ENCODE measurements at regions not wholly inside any gene's neighbourhood (a gene's known extent, or its start where the extent isn't known, plus 50 kb on each side); places are given as distances from the start of the nearest gene placed in this dataset.

GRCh38 chr14:51485733-51486132, 166.0 kb upstream of the FRMD6 start:
- Histone ChIP-seq H3K14ac (ENCODE audit: low read length) (no peak overlapping the region), H2BK120ac (ENCODE audit: insufficient read depth, low read length, poor library complexity) (peak overlapping the region; percentile 1)

GRCh38 chr14:51487848-51488247, 163.9 kb upstream of the FRMD6 start:
- peak; percentile 35 to 69 for DNase-seq
- Histone ChIP-seq H4K91ac (ENCODE audit: low read depth, low read length) (peak overlapping the region; percentile 29), H3K36me3 (ENCODE audit: control insufficient read depth in 1 of 2, insufficient read depth in 2 of 2, low read length in 2 of 2) (no peaks in the 10 kb centered on the region), H3K23ac (ENCODE audit: low read length) (no peak overlapping the region), H3K4ac (ENCODE audit: low read depth, low read length) (peak overlapping the region; percentile 39), H2BK5ac (ENCODE audit: low read depth, low read length, poor library complexity) (no peak overlapping the region), H2BK12ac (ENCODE audit: low read length) (peak overlapping the region; percentile 89), H3K27ac (ENCODE audit: low read depth, low read length) (no peak overlapping the region), H4K8ac (ENCODE audit: low read depth, low read length) (no peak overlapping the region), H3K4me1 (ENCODE audit: control insufficient read depth in 1 of 2, insufficient read depth in 2 of 2, low read length in 2 of 2) (peaks cover 10 to 24% of the 10 kb centered on the region in 2 experiments), H2AK5ac (ENCODE audit: low read length) (peak overlapping the region; percentile 54), H3K27me3 (ENCODE audit: insufficient read depth, low read length) (no peaks in the 10 kb centered on the region), H4K12ac (ENCODE audit: low read depth, low read length) (no peak overlapping the region), H3K9ac (ENCODE audit: low read length) (no peak overlapping the region), H2BK120ac (ENCODE audit: insufficient read depth, low read length, poor library complexity) (peak overlapping the region; percentile 87), H2AFZ (ENCODE audit: insufficient read depth, low read length, poor library complexity) (no peak overlapping the region), H3K18ac (ENCODE audit: low read length) (no peak overlapping the region), H3K14ac (ENCODE audit: low read length) (no peak overlapping the region), H3K79me2 (ENCODE audit: control insufficient read depth, insufficient read depth, low read length, poor library complexity) (peaks cover 1% of the 10 kb centered on the region), H3K4me2 (ENCODE audit: low read length) (no peak overlapping the region), H3K9me3 (ENCODE audit: insufficient read depth, low read depth, low read length) (no peaks in the 10 kb centered on the region), H3K79me1 (ENCODE audit: low read length) (peaks cover 23% of the 10 kb centered on the region), H3K4me3 (ENCODE audit: low read depth, low read length) (no peak overlapping the region)
- no CpG with 5 or more reads among the region's 6 CpGs for WGBS (ENCODE audit: extremely low coverage, insufficient coverage, insufficient read length)

More at GRCh38 chr14:51485733-51486132, 166.0 kb upstream of the FRMD6 start:
- H3K18ac ChIP-seq (ENCODE audit: low read length): no peak overlapping the region
- no peaks in the 10 kb centered on the region for H3K79me2 ChIP-seq (ENCODE audit: control insufficient read depth, insufficient read depth, low read length, poor library complexity)
- no CpG with 5 or more reads among the region's 9 CpGs for WGBS (ENCODE audit: extremely low coverage, insufficient coverage, insufficient read length)
- H2BK5ac ChIP-seq (ENCODE audit: low read depth, low read length, poor library complexity): peak overlapping the region; percentile 44
- H3K23ac ChIP-seq (ENCODE audit: low read length): no peak overlapping the region
- H3K4me3 ChIP-seq (ENCODE audit: low read depth, low read length): no peak overlapping the region
- H2AFZ ChIP-seq (ENCODE audit: insufficient read depth, low read length, poor library complexity): no peak overlapping the region
- H2AK5ac ChIP-seq (ENCODE audit: low read length): no peak overlapping the region
- H3K9ac ChIP-seq (ENCODE audit: low read length): no peak overlapping the region
- H4K8ac ChIP-seq (ENCODE audit: low read depth, low read length): no peak overlapping the region
- no peak for DNase-seq
- H3K4me2 ChIP-seq (ENCODE audit: low read length): no peak overlapping the region
- no peak overlapping the region for H4K12ac ChIP-seq (ENCODE audit: low read depth, low read length)
- peaks cover 19% of the 10 kb centered on the region for H3K79me1 ChIP-seq (ENCODE audit: low read length)
- H3K27me3 ChIP-seq (ENCODE audit: insufficient read depth, low read length): no peaks in the 10 kb centered on the region
- no peaks in the 10 kb centered on the region for H3K36me3 ChIP-seq (ENCODE audit: control insufficient read depth in 1 of 2, insufficient read depth in 2 of 2, low read length in 2 of 2)
- peak overlapping the region; percentile 65 for H3K27ac ChIP-seq (ENCODE audit: low read depth, low read length)
- no peak overlapping the region for H4K91ac ChIP-seq (ENCODE audit: low read depth, low read length)
- no peaks in the 10 kb centered on the region for H3K9me3 ChIP-seq (ENCODE audit: insufficient read depth, low read depth, low read length)
- H3K4me1 ChIP-seq (ENCODE audit: control insufficient read depth in 1 of 2, insufficient read depth in 2 of 2, low read length in 2 of 2): peaks cover 4 to 19% of the 10 kb centered on the region in 2 experiments
- no peak overlapping the region for H3K4ac ChIP-seq (ENCODE audit: low read depth, low read length)
- H2BK12ac ChIP-seq (ENCODE audit: low read length): no peak overlapping the region

GRCh38 chr14:51488569-51489220, 163.0 kb upstream of the FRMD6 start:
- Histone ChIP-seq H3K36me3 (ENCODE audit: control insufficient read depth in 1 of 2, insufficient read depth in 2 of 2, low read length in 2 of 2) (no peaks in the 10 kb centered on the region), H2BK12ac (ENCODE audit: low read length) (peak overlapping the region; percentile 27), H2AFZ (ENCODE audit: insufficient read depth, low read length, poor library complexity) (no peak overlapping the region), H3K14ac (ENCODE audit: low read length) (no peak overlapping the region), H3K79me2 (ENCODE audit: control insufficient read depth, insufficient read depth, low read length, poor library complexity) (peaks cover 1% of the 10 kb centered on the region), H3K4ac (ENCODE audit: low read depth, low read length) (no peak overlapping the region), H3K4me3 (ENCODE audit: low read depth, low read length) (no peak overlapping the region), H2AK5ac (ENCODE audit: low read length) (no peak overlapping the region), H3K18ac (ENCODE audit: low read length) (no peak overlapping the region), H2BK5ac (ENCODE audit: low read depth, low read length, poor library complexity) (no peak overlapping the region), H3K23ac (ENCODE audit: low read length) (no peak overlapping the region), H3K27ac (ENCODE audit: low read depth, low read length) (no peak overlapping the region), H3K79me1 (ENCODE audit: low read length) (peaks cover 23% of the 10 kb centered on the region), H4K91ac (ENCODE audit: low read depth, low read length) (peak overlapping the region; percentile 1), H4K8ac (ENCODE audit: low read depth, low read length) (peak overlapping the region; percentile 1), H3K4me2 (ENCODE audit: low read length) (no peak overlapping the region), H4K12ac (ENCODE audit: low read depth, low read length) (no peak overlapping the region), H3K9me3 (ENCODE audit: insufficient read depth, low read depth, low read length) (no peaks in the 10 kb centered on the region), H2BK120ac (ENCODE audit: insufficient read depth, low read length, poor library complexity) (peak overlapping the region; percentile 25), H3K9ac (ENCODE audit: low read length) (no peak overlapping the region), H3K4me1 (ENCODE audit: control insufficient read depth in 1 of 2, insufficient read depth in 2 of 2, low read length in 2 of 2) (peaks cover 10 to 24% of the 10 kb centered on the region in 2 experiments), H3K27me3 (ENCODE audit: insufficient read depth, low read length) (no peaks in the 10 kb centered on the region)
- no peak for DNase-seq
- no CpG with 5 or more reads among the region's 6 CpGs for WGBS (ENCODE audit: extremely low coverage, insufficient coverage, insufficient read length)

- no CpG with 5 or more reads among the region's 3 CpGs for WGBS (ENCODE audit: extremely low coverage, insufficient coverage, insufficient read length)
- H3K79me1 ChIP-seq (ENCODE audit: low read length): peaks cover 19% of the 10 kb centered on the region
- H3K4me1 ChIP-seq (ENCODE audit: control insufficient read depth in 1 of 2, insufficient read depth in 2 of 2, low read length in 2 of 2): peaks cover 6 to 21% of the 10 kb centered on the region in 2 experiments
- H3K9me3 ChIP-seq (ENCODE audit: insufficient read depth, low read depth, low read length): peaks cover 3% of the 10 kb centered on the region
- H3K9ac ChIP-seq (ENCODE audit: low read length): no peak overlapping the region
- no peak overlapping the region for H4K8ac ChIP-seq (ENCODE audit: low read depth, low read length)
- no peak overlapping the region for H2AK5ac ChIP-seq (ENCODE audit: low read length)
- H2BK5ac ChIP-seq (ENCODE audit: low read depth, low read length, poor library complexity): no peak overlapping the region
- H3K79me2 ChIP-seq (ENCODE audit: control insufficient read depth, insufficient read depth, low read length, poor library complexity): peaks cover 1% of the 10 kb centered on the region
- H3K23ac ChIP-seq (ENCODE audit: low read length): no peak overlapping the region
- H3K14ac ChIP-seq (ENCODE audit: low read length): no peak overlapping the region
- no peaks in the 10 kb centered on the region for H3K36me3 ChIP-seq (ENCODE audit: control insufficient read depth in 1 of 2, insufficient read depth in 2 of 2, low read length in 2 of 2)
- H3K27me3 ChIP-seq (ENCODE audit: insufficient read depth, low read length): no peaks in the 10 kb centered on the region
- H3K4me2 ChIP-seq (ENCODE audit: low read length): no peak overlapping the region
- H3K18ac ChIP-seq (ENCODE audit: low read length): no peak overlapping the region
- H2AFZ ChIP-seq (ENCODE audit: insufficient read depth, low read length, poor library complexity): no peak overlapping the region
- H2BK12ac ChIP-seq (ENCODE audit: low read length): peak overlapping the region; percentile 1
- H4K12ac ChIP-seq (ENCODE audit: low read depth, low read length): no peak overlapping the region
- peak overlapping the region; percentile 15 for H4K91ac ChIP-seq (ENCODE audit: low read depth, low read length)
- no peak overlapping the region for H3K4me3 ChIP-seq (ENCODE audit: low read depth, low read length)
- H3K27ac ChIP-seq (ENCODE audit: low read depth, low read length): no peak overlapping the region
- H3K4ac ChIP-seq (ENCODE audit: low read depth, low read length): no peak overlapping the region
- H2BK120ac ChIP-seq (ENCODE audit: insufficient read depth, low read length, poor library complexity): no peak overlapping the region
- no peak for DNase-seq
Measured at GRCh38 chr14:51490205-51490604, 161.5 kb upstream of the FRMD6 start.

Data from trophoblast cell (in vitro differentiated cells and primary cell).